Panc1 (cell line): ENCODE measurements at regions not wholly inside any gene's neighbourhood (a gene's known extent, or its start where the extent isn't known, plus 50 kb on each side); places are given as distances from the start of the nearest gene placed in this dataset.

Experiments used
- ATAC-seq: fragments of 200-7000 bp; cut with Tn5 transposase; 2 replicates; pipeline ENCODE4 v1.9.1; 2020; ENCODE audit warnings: mild to moderate bottlenecking, moderate library complexity
- BruUV-seq: library from RNA; stranded (reverse); fragments of 400-500 nt; replicated peaks from 2 replicates; lab custom pipeline; 2021; lab: Mats Ljungman, UMichigan
- CTCF ChIA-PET: fragments of 300-600 bp; sonication (Branson Sonifier 250); formaldehyde crosslinking; loops from one replicate; lab custom pipeline; 2022; ENCODE audit warnings: antibody characterized with exemption; lab: Charles Lee
- POLR2A ChIA-PET: fragments of 300-600 bp; sonication (Branson Sonifier 250); formaldehyde crosslinking; loops from one replicate; lab custom pipeline; 2022; ENCODE audit warnings: antibody characterized with exemption; lab: Charles Lee
- DNase-seq: peaks from one replicate; pipeline ENCODE4 v3.0.0-alpha.2; 2010; ENCODE audit warnings: low read depth, low spot score
- H3K27ac ChIP-seq: 2 replicates; pipeline ENCODE4 v1.5.1; 2011; ENCODE audit warnings: mild to moderate bottlenecking, low read length, inconsistent platforms
- H3K27me3 ChIP-seq: fragments of 200-500 bp; sonication (Bioruptor generic); 2 replicates; pipeline ENCODE4 v1.6.0; 2014; ENCODE audit warnings: low read length, inconsistent platforms; ENCODE audit not compliant: control insufficient read depth, insufficient read depth
- H3K36me3 ChIP-seq: fragments of 200-500 bp; sonication (Bioruptor generic); 2 replicates; pipeline ENCODE4 v1.5.1; 2014; ENCODE audit warnings: inconsistent platforms, mild to moderate bottlenecking, low read length, moderate library complexity; ENCODE audit not compliant: control insufficient read depth, insufficient read depth
- H3K4me1 ChIP-seq: 2 replicates; pipeline ENCODE4 v1.5.1; 2011; ENCODE audit warnings: inconsistent platforms, mild to moderate bottlenecking, low read length, moderate library complexity; ENCODE audit not compliant: control insufficient read depth, insufficient read depth
- H3K4me3 ChIP-seq, 2 experiments: 2 replicates each; pipeline ENCODE4 v1.5.1; 2011 to 2012; ENCODE audit warnings: low read depth in 2 of 2, low read length in 2 of 2, mild to moderate bottlenecking in 2 of 2, inconsistent platforms in 1 of 2, moderate library complexity in 1 of 2
- H3K9me3 ChIP-seq: fragments of 200-500 bp; sonication (Bioruptor generic); 2 replicates; pipeline ENCODE4 v1.5.1; 2014; ENCODE audit warnings: low read depth, mild to moderate bottlenecking, inconsistent platforms, low read length, moderate library complexity; ENCODE audit not compliant: control insufficient read depth, insufficient read depth
- POLR2AphosphoS5 ChIP-seq: IDR thresholded peaks from 2 replicates; pipeline ENCODE4 v1.6.1; 2012; ENCODE audit warnings: mild to moderate bottlenecking, low read depth, low read length, moderate library complexity
- SIN3A ChIP-seq: IDR thresholded peaks from 2 replicates; pipeline ENCODE4 v1.6.1; 2012; ENCODE audit warnings: low read depth, mild to moderate bottlenecking, low read length, moderate library complexity, borderline replicate concordance; ENCODE audit not compliant: insufficient read depth
- TCF7L2 ChIP-seq: IDR thresholded peaks from 2 replicates; pipeline ENCODE4 v1.6.1; 2011; ENCODE audit warnings: mild to moderate bottlenecking, low read depth, low read length, inconsistent platforms
- in situ Hi-C: cut with HindIII; loops from 2 replicates; pipeline ENCODE4 v1.10.0; 2016; ENCODE audit warnings: low sequenced_read_pairs, low pct_unique_long_range_greater_than_20kb
- intact Hi-C: fragments of 100-400 bp; cut with micrococcal nuclease; formaldehyde crosslinking; loops from one replicate; pipeline ENCODE4 v1.10.0; 2022; ENCODE audit not compliant: unreplicated experiment
- TF ChIP-seq, protein P1 (sequence below), 2 experiments: IDR thresholded peaks; 2 replicates each; pipeline ENCODE4 v1.6.1; 2011 to 2012; ENCODE audit warnings: low read depth in 2 of 2, control low read depth in 1 of 2, low read length in 1 of 2, mild to moderate bottlenecking in 1 of 2, moderate library complexity in 1 of 2; ENCODE audit not compliant: insufficient read depth in 1 of 2
- TF ChIP-seq, protein P2 (sequence below): fragments of 450-650 bp; IDR thresholded peaks from 2 replicates; pipeline ENCODE4 v1.5.1; 2017; ENCODE audit warnings: mild to moderate bottlenecking

DNA sequence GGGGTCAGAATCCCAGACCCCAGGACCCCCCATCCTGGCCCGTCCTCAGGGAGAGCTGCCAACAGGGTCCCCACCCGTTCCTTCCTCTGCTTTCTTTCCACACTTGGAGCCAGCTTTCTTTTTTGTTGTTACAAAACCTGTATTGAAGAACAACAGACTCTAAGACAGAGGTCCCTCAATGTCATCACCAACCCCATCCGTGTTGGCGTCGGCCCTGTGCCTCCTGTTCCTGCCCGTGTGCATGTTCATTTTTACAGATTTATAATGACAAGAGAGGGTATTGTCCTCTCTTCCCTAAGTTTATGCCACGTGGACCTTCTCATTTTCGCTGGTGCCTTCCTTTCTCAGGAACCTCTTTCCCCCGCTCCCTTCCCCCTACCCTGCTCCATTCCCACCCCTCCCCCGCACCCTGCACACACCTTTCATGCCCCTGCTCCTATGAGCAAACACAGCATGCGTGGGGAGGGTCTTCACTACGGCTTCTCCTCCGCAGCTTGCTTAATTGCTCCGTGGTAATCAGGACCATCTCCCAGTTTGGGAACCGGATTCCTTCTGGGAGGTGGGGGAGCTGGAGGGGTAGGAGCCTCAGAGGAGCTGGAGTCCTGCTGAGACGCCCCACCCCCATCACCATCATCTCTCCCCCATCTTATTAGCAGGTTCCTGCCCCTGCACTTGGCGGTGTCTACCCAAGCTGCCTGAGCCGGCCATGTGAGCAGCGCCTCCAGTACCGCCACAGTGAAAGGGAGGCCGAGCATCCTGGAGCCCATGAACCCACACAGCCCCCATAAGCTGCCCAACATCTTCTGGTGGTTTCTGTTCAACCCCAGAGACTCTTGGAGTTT lies 88.0 kb upstream of the INSIG1 start:
- H3K4me1 ChIP-seq: peaks cover 23% of the 10 kb centered on the region
- in situ Hi-C loops (no loop called here), intact Hi-C loops (no loop called here)
- ATAC-seq (no peak), DNase-seq (no peak)
- TF ChIP-seq, protein P1, sequence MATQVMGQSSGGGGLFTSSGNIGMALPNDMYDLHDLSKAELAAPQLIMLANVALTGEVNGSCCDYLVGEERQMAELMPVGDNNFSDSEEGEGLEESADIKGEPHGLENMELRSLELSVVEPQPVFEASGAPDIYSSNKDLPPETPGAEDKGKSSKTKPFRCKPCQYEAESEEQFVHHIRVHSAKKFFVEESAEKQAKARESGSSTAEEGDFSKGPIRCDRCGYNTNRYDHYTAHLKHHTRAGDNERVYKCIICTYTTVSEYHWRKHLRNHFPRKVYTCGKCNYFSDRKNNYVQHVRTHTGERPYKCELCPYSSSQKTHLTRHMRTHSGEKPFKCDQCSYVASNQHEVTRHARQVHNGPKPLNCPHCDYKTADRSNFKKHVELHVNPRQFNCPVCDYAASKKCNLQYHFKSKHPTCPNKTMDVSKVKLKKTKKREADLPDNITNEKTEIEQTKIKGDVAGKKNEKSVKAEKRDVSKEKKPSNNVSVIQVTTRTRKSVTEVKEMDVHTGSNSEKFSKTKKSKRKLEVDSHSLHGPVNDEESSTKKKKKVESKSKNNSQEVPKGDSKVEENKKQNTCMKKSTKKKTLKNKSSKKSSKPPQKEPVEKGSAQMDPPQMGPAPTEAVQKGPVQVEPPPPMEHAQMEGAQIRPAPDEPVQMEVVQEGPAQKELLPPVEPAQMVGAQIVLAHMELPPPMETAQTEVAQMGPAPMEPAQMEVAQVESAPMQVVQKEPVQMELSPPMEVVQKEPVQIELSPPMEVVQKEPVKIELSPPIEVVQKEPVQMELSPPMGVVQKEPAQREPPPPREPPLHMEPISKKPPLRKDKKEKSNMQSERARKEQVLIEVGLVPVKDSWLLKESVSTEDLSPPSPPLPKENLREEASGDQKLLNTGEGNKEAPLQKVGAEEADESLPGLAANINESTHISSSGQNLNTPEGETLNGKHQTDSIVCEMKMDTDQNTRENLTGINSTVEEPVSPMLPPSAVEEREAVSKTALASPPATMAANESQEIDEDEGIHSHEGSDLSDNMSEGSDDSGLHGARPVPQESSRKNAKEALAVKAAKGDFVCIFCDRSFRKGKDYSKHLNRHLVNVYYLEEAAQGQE (IDR thresholded peaks at IDR 0.05; ENCODE audit: insufficient read depth in 1 of 2, low read depth in 2 of 2, low read length in 1 of 2): no peak
- no peak for TF ChIP-seq TCF7L2
- TF ChIP-seq POLR2AphosphoS5: no peak
- TF ChIP-seq SIN3A: no peak
- TF ChIP-seq, protein P2, sequence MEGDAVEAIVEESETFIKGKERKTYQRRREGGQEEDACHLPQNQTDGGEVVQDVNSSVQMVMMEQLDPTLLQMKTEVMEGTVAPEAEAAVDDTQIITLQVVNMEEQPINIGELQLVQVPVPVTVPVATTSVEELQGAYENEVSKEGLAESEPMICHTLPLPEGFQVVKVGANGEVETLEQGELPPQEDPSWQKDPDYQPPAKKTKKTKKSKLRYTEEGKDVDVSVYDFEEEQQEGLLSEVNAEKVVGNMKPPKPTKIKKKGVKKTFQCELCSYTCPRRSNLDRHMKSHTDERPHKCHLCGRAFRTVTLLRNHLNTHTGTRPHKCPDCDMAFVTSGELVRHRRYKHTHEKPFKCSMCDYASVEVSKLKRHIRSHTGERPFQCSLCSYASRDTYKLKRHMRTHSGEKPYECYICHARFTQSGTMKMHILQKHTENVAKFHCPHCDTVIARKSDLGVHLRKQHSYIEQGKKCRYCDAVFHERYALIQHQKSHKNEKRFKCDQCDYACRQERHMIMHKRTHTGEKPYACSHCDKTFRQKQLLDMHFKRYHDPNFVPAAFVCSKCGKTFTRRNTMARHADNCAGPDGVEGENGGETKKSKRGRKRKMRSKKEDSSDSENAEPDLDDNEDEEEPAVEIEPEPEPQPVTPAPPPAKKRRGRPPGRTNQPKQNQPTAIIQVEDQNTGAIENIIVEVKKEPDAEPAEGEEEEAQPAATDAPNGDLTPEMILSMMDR: no peak
- no peak overlapping the region for H3K4me3 ChIP-seq
- H3K36me3 ChIP-seq: no peaks in the 10 kb centered on the region
- CTCF ChIA-PET: no interaction called here
- no TSS peak for BruUV-seq
- no peak overlapping the region for H3K27ac ChIP-seq
- POLR2A ChIA-PET: no interaction called here
- no peaks in the 10 kb centered on the region for H3K9me3 ChIP-seq
- no peaks in the 10 kb centered on the region for H3K27me3 ChIP-seq

- H3K9me3 ChIP-seq: no peaks in the 10 kb centered on the region
- no peak overlapping the region for H3K4me3 ChIP-seq
- no peak overlapping the region for H3K27ac ChIP-seq
- DNase-seq (no peak), ATAC-seq (no peak)
- POLR2A ChIA-PET: no interaction called here
- CTCF ChIA-PET: no interaction called here
- BruUV-seq: no TSS peak
- intact Hi-C loops (no loop called here), in situ Hi-C loops (no loop called here)
- H3K36me3 ChIP-seq: no peaks in the 10 kb centered on the region
- TF ChIP-seq, protein P2: no peak
- TF ChIP-seq, protein P1 (IDR thresholded peaks at IDR 0.05; ENCODE audit: insufficient read depth in 1 of 2, low read depth in 2 of 2, low read length in 1 of 2): no peak
- no peak for TF ChIP-seq SIN3A
- TF ChIP-seq TCF7L2: no peak
- TF ChIP-seq POLR2AphosphoS5: no peak
- H3K27me3 ChIP-seq: no peaks in the 10 kb centered on the region
- H3K4me1 ChIP-seq: peaks cover 20% of the 10 kb centered on the region
Measured at GRCh38 chr7:155210356-155210755, 87.3 kb upstream of the INSIG1 start.
